ENCODE measurements at regions not wholly inside any gene's neighbourhood (a gene's known extent, or its start where the extent isn't known, plus 50 kb on each side); places are given as distances from the start of the nearest gene placed in this dataset.
"Not testable (repeated sequence)": the region's sequence is repeated elsewhere in the genome, so short reads cannot be mapped to it uniquely, and the experiment has no call there.

DNA sequence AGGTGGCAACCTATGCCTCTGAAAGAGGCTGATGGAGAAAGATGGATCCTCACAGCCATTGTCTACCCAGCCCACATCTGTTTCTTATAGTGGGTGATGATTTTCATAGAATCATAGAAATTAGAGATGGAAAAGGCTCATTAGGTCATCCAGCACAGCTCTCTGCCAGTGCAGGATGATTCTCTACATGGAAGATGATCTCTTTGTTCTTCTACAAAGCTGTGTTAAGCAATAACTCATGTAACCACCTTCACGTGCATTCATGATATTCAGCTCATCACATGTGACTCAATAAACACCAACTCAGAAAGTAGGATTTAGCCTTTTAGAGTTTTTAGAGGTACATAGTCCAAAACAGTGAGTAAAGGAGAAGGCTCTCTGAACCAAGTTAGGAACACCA lies 539.4 kb upstream of the ID2 start:
- DNase-seq (ENCODE audit: extremely low spot score, unreplicated experiment) = no peak
- no peak overlapping the region for H3K4me3 Mint-ChIP-seq (ENCODE audit: unreplicated experiment)

DNA sequence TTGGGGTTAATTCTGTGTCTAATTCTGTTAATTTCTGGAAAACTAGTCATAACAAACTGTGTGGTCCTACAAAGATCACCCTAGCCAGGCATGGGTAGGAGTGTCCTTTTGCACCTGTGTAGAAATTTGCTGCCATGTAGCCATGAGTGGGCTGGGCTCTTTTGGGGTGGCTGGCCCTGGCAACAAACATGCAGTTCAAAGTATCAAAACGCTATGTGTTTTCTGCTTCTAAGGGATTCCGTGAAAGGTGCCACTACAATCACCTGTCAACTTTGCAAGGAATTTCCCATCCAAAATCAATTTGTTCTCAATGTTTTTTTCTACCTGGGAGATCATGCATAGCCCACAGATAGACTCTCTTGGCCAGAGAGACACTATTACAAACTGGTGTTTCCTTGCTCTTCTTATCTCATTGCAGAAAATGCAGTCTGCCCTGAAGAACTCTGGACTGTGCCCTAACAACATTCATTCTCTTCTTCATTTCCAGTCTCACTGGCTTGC lies 537.7 kb upstream of the ID2 start:
- no peaks in the 10 kb centered on the region for H3K27me3 Mint-ChIP-seq (ENCODE audit: unreplicated experiment)
- no peaks in the 10 kb centered on the region for H3K36me3 Mint-ChIP-seq (ENCODE audit: unreplicated experiment)
- TF ChIP-seq, protein P1, sequence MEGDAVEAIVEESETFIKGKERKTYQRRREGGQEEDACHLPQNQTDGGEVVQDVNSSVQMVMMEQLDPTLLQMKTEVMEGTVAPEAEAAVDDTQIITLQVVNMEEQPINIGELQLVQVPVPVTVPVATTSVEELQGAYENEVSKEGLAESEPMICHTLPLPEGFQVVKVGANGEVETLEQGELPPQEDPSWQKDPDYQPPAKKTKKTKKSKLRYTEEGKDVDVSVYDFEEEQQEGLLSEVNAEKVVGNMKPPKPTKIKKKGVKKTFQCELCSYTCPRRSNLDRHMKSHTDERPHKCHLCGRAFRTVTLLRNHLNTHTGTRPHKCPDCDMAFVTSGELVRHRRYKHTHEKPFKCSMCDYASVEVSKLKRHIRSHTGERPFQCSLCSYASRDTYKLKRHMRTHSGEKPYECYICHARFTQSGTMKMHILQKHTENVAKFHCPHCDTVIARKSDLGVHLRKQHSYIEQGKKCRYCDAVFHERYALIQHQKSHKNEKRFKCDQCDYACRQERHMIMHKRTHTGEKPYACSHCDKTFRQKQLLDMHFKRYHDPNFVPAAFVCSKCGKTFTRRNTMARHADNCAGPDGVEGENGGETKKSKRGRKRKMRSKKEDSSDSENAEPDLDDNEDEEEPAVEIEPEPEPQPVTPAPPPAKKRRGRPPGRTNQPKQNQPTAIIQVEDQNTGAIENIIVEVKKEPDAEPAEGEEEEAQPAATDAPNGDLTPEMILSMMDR (IDR thresholded peaks at IDR 0.05) = no peak
- H3K4me3 Mint-ChIP-seq (ENCODE audit: unreplicated experiment) = no peak overlapping the region
- H3K9me3 Mint-ChIP-seq (ENCODE audit: unreplicated experiment) = no peaks in the 10 kb centered on the region
- peaks cover 14% of the 10 kb centered on the region for H3K4me1 Mint-ChIP-seq (ENCODE audit: unreplicated experiment)
- no peak overlapping the region for H3K27ac Mint-ChIP-seq (ENCODE audit: unreplicated experiment)
- no peak for DNase-seq (ENCODE audit: extremely low spot score, unreplicated experiment)

More for the DNA sequence above, 539.4 kb upstream of the ID2 start:
- Mint-ChIP-seq H3K27me3 (ENCODE audit: unreplicated experiment) (no peaks in the 10 kb centered on the region), H3K4me1 (ENCODE audit: unreplicated experiment) (peaks cover 3% of the 10 kb centered on the region), H3K9me3 (ENCODE audit: unreplicated experiment) (no peaks in the 10 kb centered on the region), H3K36me3 (ENCODE audit: unreplicated experiment) (no peaks in the 10 kb centered on the region), H3K27ac (ENCODE audit: unreplicated experiment) (no peak overlapping the region)
- TF ChIP-seq, protein P1 (IDR thresholded peaks at IDR 0.05) = no peak

DNA sequence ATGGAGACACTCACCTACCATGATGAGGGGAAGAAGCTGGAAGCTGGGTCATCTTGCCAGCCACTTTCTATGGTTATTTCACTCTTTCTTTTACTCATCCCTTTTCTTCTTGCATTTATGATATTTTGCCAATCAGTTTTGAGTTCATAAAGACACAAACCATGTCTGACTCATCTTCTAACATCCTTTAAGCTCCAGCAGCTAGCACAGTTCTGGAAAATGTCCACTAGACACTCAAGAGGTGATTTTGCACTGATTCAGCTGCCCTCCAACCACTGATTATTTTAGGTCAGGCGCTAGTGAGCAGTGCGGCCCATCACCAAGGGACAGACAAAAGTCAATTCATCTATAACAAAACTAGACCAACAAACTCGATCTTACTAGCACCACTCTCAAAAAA lies 537.1 kb upstream of the ID2 start:
- DNase-seq (ENCODE audit: extremely low spot score, unreplicated experiment) = no peak
- H3K36me3 Mint-ChIP-seq (ENCODE audit: unreplicated experiment) = no peaks in the 10 kb centered on the region
- no peak overlapping the region for H3K27ac Mint-ChIP-seq (ENCODE audit: unreplicated experiment)
- H3K27me3 Mint-ChIP-seq (ENCODE audit: unreplicated experiment) = no peaks in the 10 kb centered on the region
- TF ChIP-seq, protein P1 (IDR thresholded peaks at IDR 0.05) = no peak
- no peak overlapping the region for H3K4me3 Mint-ChIP-seq (ENCODE audit: unreplicated experiment)
- H3K4me1 Mint-ChIP-seq (ENCODE audit: unreplicated experiment) = peaks cover 17% of the 10 kb centered on the region
- no peaks in the 10 kb centered on the region for H3K9me3 Mint-ChIP-seq (ENCODE audit: unreplicated experiment)

DNA sequence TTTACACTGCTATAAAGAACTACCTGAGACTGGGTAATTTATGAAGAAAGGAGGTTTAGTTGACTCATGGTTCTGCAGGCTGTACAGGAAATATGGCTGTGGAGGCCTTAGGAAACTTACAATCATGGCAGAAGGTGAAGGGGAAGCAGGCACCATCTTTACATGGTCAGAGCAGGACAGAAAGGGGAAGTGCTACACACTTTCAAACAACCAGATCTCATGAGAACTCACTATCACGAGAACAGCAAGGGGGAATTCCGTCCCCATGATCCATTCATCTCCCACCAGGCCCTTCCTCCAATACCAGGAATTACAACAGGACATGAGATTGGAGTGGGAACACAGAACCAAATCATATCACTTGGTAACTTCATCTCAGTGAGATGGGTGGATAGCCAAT lies 536.5 kb upstream of the ID2 start:
- H3K27ac Mint-ChIP-seq (ENCODE audit: unreplicated experiment); H3K27me3 Mint-ChIP-seq (ENCODE audit: unreplicated experiment); H3K4me3 Mint-ChIP-seq (ENCODE audit: unreplicated experiment); DNase-seq (ENCODE audit: extremely low spot score, unreplicated experiment); H3K9me3 Mint-ChIP-seq (ENCODE audit: unreplicated experiment); H3K36me3 Mint-ChIP-seq (ENCODE audit: unreplicated experiment): not testable (repeated sequence)
- peaks cover 23% of the 10 kb centered on the region for H3K4me1 Mint-ChIP-seq (ENCODE audit: unreplicated experiment)

DNA sequence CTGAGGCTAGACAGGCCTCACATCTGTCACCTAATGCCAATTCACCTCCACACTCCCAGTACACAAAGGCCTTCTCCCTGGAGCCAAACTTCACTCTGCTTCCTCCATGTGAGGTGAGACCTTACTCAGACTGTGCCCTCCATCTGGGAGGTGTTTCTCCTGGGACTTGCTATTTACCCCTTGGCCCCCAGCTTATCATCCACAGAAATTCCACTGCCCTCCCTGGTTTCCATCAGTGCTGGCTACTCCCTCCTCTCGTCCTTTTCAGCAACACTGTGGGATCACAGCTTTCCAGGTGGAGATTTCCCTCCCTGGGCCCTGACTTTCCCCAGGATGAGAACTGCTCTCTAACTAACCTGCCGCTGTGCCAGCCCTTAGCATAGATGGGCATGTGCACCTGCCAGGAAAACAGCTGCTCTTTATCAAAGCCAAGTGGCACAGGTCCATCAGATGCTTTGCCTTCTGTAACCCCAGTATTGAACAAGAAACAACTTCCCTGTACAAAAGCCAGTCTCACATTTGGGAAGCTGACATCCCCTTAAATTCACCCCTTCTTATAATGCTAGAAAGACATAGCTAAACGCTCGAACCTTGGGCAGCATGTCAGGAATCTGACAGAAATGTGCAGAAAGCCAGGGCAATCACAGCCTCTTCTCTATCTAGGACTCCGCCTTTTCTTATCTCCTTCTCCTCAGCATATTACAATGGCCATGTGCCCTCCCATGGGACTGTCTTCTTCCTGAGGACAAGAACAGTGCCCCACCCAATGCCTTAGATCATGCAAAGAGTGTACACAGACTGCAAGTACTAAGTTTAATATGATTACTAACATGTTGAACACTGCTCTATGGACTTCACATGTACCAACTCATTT lies 535.5 kb upstream of the ID2 start:
- Mint-ChIP-seq H3K27ac (ENCODE audit: unreplicated experiment) (no peak overlapping the region), H3K27me3 (ENCODE audit: unreplicated experiment) (no peaks in the 10 kb centered on the region)
- no peak for DNase-seq (ENCODE audit: extremely low spot score, unreplicated experiment)

More for the DNA sequence above, 535.5 kb upstream of the ID2 start:
- TF ChIP-seq, protein P1 (IDR thresholded peaks at IDR 0.05) = no peak
- Mint-ChIP-seq H3K36me3 (ENCODE audit: unreplicated experiment) (no peaks in the 10 kb centered on the region), H3K9me3 (ENCODE audit: unreplicated experiment) (no peaks in the 10 kb centered on the region), H3K4me1 (ENCODE audit: unreplicated experiment) (peaks cover 24% of the 10 kb centered on the region), H3K4me3 (ENCODE audit: unreplicated experiment) (no peak overlapping the region)
